Thyroid gland (tissue), 4 donors: ENCODE measurements at regions not wholly inside any gene's neighbourhood (a gene's known extent, or its start where the extent isn't known, plus 50 kb on each side); places are given as distances from the start of the nearest gene placed in this dataset.

Experiments used
- DNase-seq, 2 donors: peaks; one replicate each; pipeline ENCODE4 v3.0.0-alpha.2; 2019
- H3K27ac ChIP-seq, 3 donors: fragments of 200-600 bp; sonication (generic); 1 replicate in 2 of 3; 2 replicates in 1 of 3; pipeline ENCODE4 v1.5.1; 2016 to 2019; ENCODE audit warnings: mild to moderate bottlenecking in 1 of 3, moderate library complexity in 1 of 3
- H3K27me3 ChIP-seq: fragments of 200-600 bp; sonication (generic); one replicate; pipeline ENCODE4 v1.5.1; 2019
- H3K36me3 ChIP-seq, 2 donors: fragments of 200-600 bp; sonication (generic); one replicate each; pipeline ENCODE4 v1.5.1; 2016 to 2019
- H3K4me1 ChIP-seq, 2 donors: fragments of 200-600 bp; sonication (generic); one replicate each; pipeline ENCODE4 v1.5.1; 2017 to 2019
- H3K4me3 ChIP-seq, 3 donors: fragments of 200-600 bp; sonication (generic); replicated peaks in 1 of 3; 1 replicate in 2 of 3; 2 replicates in 1 of 3; pipeline ENCODE4 v1.5.1; 2016; ENCODE audit warnings: mild to moderate bottlenecking in 1 of 3
- H3K9me3 ChIP-seq: fragments of 200-600 bp; sonication (generic); one replicate; pipeline ENCODE4 v1.5.1; 2017
- CTCF ChIP-seq, 6 experiments: fragments of 200-600 bp in 3 of 6; fragments of 450-650 bp in 3 of 6; sonication (generic) in 3 of 6; IDR thresholded peaks; one replicate each; pipeline ENCODE4 v1.5.1; 2016 to 2019; ENCODE audit warnings: antibody characterized with exemption in 6 of 6, mild to moderate bottlenecking in 2 of 6, inconsistent platforms in 1 of 6, moderate library complexity in 1 of 6
- POLR2A ChIP-seq, 2 donors: fragments of 450-650 bp; IDR thresholded peaks; one replicate each; pipeline ENCODE4 v1.6.1; 2017; ENCODE audit warnings: antibody characterized with exemption in 2 of 2, mild to moderate bottlenecking in 2 of 2, moderate library complexity in 1 of 2
- WGBS, 2 donors: methylation state at CpG; one replicate each; pipeline ENCODE4 v1.1.5; 2017; 5-methylcytosine and 5-hydroxymethylcytosine counted together
- intact Hi-C: fragments of 100-400 bp; cut with DNase I; formaldehyde crosslinking; loops from one replicate; pipeline ENCODE4 v1.15.1; 2023

GRCh38 chr3:16738451-16738850 is 133.2 kb upstream of the DAZL start:
- intact Hi-C loops = no loop called here
- H3K27ac ChIP-seq = no peak overlapping the region
- WGBS, 2 donors = 91 to 95% methylated on average over 1 of the region's 1 CpG
- H3K9me3 ChIP-seq = no peaks in the 10 kb centered on the region
- H3K4me1 ChIP-seq = no peaks in the 10 kb centered on the region
- TF ChIP-seq CTCF (IDR thresholded peaks at IDR 0.05) = no peak
- TF ChIP-seq POLR2A (IDR thresholded peaks at IDR 0.05) = no peak
- H3K27me3 ChIP-seq = no peaks in the 10 kb centered on the region
- no peak for DNase-seq
- no peak overlapping the region for H3K4me3 ChIP-seq
- H3K36me3 ChIP-seq = no peaks in the 10 kb centered on the region

- WGBS, 2 donors = 67 to 71% methylated on average over 5 of the region's 5 CpGs
- Histone ChIP-seq H3K27ac (no peak overlapping the region), H3K4me3 (no peak overlapping the region), H3K4me1 (no peaks in the 10 kb centered on the region), H3K9me3 (no peaks in the 10 kb centered on the region), H3K36me3 (no peaks in the 10 kb centered on the region), H3K27me3 (no peaks in the 10 kb centered on the region)
- DNase-seq = no peak
- TF ChIP-seq CTCF (IDR thresholded peaks at IDR 0.05) = no peak
- intact Hi-C loops = no loop called here
Measured at GRCh38 chr3:16739541-16740105, 134.4 kb upstream of the DAZL start.

GRCh38 chr3:16740515-16740914 is 135.3 kb upstream of the DAZL start:
- TF ChIP-seq POLR2A (IDR thresholded peaks at IDR 0.05) (no peak), CTCF (IDR thresholded peaks at IDR 0.05) (no peak)
- no peaks in the 10 kb centered on the region for H3K27me3 ChIP-seq
- no peaks in the 10 kb centered on the region for H3K4me1 ChIP-seq
- DNase-seq = no peak
- H3K27ac ChIP-seq = no peak overlapping the region
- H3K36me3 ChIP-seq = no peaks in the 10 kb centered on the region
- intact Hi-C loops = no loop called here
- WGBS, 2 donors = 88 to 93% methylated on average over 1 of the region's 1 CpG
- no peak overlapping the region for H3K4me3 ChIP-seq
- no peaks in the 10 kb centered on the region for H3K9me3 ChIP-seq

GRCh38 chr3:16741103-16741758 is 136.0 kb upstream of the DAZL start:
- TF ChIP-seq CTCF (IDR thresholded peaks at IDR 0.05) = no peak
- TF ChIP-seq POLR2A (IDR thresholded peaks at IDR 0.05) = no peak
- H3K4me3 ChIP-seq = no peak overlapping the region
- H3K36me3 ChIP-seq = no peaks in the 10 kb centered on the region
- intact Hi-C loops = no loop called here
- H3K9me3 ChIP-seq = no peaks in the 10 kb centered on the region
- no peak overlapping the region for H3K27ac ChIP-seq
- WGBS, 2 donors = 84 to 87% methylated on average over 4 of the region's 4 CpGs
- DNase-seq = no peak
- no peaks in the 10 kb centered on the region for H3K27me3 ChIP-seq
- no peaks in the 10 kb centered on the region for H3K4me1 ChIP-seq

- H3K36me3 ChIP-seq = no peaks in the 10 kb centered on the region
- intact Hi-C loops = no loop called here
- TF ChIP-seq CTCF (IDR thresholded peaks at IDR 0.05) (no peak), POLR2A (IDR thresholded peaks at IDR 0.05) (no peak)
- H3K27me3 ChIP-seq = no peaks in the 10 kb centered on the region
- no peak overlapping the region for H3K4me3 ChIP-seq
- 81 to 86% methylated on average over 4 of the region's 4 CpGs for WGBS, 2 donors
- H3K4me1 ChIP-seq = no peaks in the 10 kb centered on the region
- DNase-seq = no peak
- no peak overlapping the region for H3K27ac ChIP-seq
- no peaks in the 10 kb centered on the region for H3K9me3 ChIP-seq
Measured at GRCh38 chr3:16741890-16742289, 136.7 kb upstream of the DAZL start.
